ENCODE measurements at regions not wholly inside any gene's neighbourhood (a gene's known extent, or its start where the extent isn't known, plus 50 kb on each side); places are given as distances from the start of the nearest gene placed in this dataset.

- TF ChIP-seq EED (IDR thresholded peaks at IDR 0.05; ENCODE audit: low read depth) = no peak
Observed at GRCh38 chrX:132559101-132559500, 70.3 kb upstream of the MBNL3 start (continued).

GRCh38 chrX:132539611-132540010 lies 50.8 kb upstream of the MBNL3 start:
- H3K9me3 ChIP-seq (replicated peaks; ENCODE audit: control insufficient read depth, insufficient read depth, low read length) = no peaks in the 10 kb centered on the region
- H3K27ac ChIP-seq (ENCODE audit: control insufficient read depth, insufficient read depth) = no peak overlapping the region
- ChIA-PET POLR2A (no interaction called here), SMC1A (ENCODE audit: uncharacterized antibody, unreplicated experiment) (interaction anchor here (2.2 kb wide), 1 partner anchor 8 kb away, joined by 7 read pairs; no protein-coding TSS in a partner anchor), RAD21 (ENCODE audit: unreplicated experiment) (no interaction called here), CTCF (no interaction called here)
- H3K79me2 ChIP-seq (ENCODE audit: control insufficient read depth, insufficient read depth, low read length) = no peaks in the 10 kb centered on the region
- H3K36me3 ChIP-seq (ENCODE audit: control insufficient read depth in 2 of 2, insufficient read depth in 2 of 2, low read length in 1 of 2) = no peaks in the 10 kb centered on the region
- no peaks in the 10 kb centered on the region; a peak in 1 of 4 replicates for H3K27me3 ChIP-seq (replicated peaks in 1 of 2; ENCODE audit: control insufficient read depth in 2 of 2, insufficient read depth in 2 of 2, low read length in 1 of 2)
- intact Hi-C loops (cut with micrococcal nuclease; ENCODE audit: unreplicated experiment) = no loop called here
- no peak overlapping the region for H2AFZ ChIP-seq (ENCODE audit: control insufficient read depth, low read depth, low read length)
- DNase-seq (ENCODE audit: low read depth, low spot score) (no peak), FAIRE-seq (no peak), ATAC-seq (no peak)
- no peaks in the 10 kb centered on the region for H4K20me1 ChIP-seq (ENCODE audit: control insufficient read depth, insufficient read depth)
- H3K4me1 ChIP-seq (ENCODE audit: control insufficient read depth, insufficient read depth, low read length) = no peaks in the 10 kb centered on the region
- 0% methylated on average over 1 of the region's 1 CpG for WGBS (ENCODE audit: insufficient coverage, insufficient replicate concordance, low lambda C conversion rate, missing lambda C conversion rate)
- BruUV-seq (replicated peaks) = no TSS peak
- H3K4me2 ChIP-seq (ENCODE audit: control insufficient read depth, insufficient read depth) = no peak overlapping the region
- no peak overlapping the region for H3K4me3 ChIP-seq
- no peak overlapping the region for H3K9ac ChIP-seq (ENCODE audit: control insufficient read depth, insufficient read depth, low read length)
- in situ Hi-C loops (cut with MboI) = no loop called here
- TF ChIP-seq NR2C2 (IDR thresholded peaks at IDR 0.05; ENCODE audit: borderline replicate concordance, control insufficient read depth, insufficient read length, low read depth) = no peak
- TF ChIP-seq KDM1A (IDR thresholded peaks at IDR 0.05; ENCODE audit: borderline replicate concordance) = no peak
- no peak for TF ChIP-seq MTA3 (IDR thresholded peaks at IDR 0.05; ENCODE audit: borderline replicate concordance, low read length)
- no peak for TF ChIP-seq MEF2B (IDR thresholded peaks at IDR 0.05; ENCODE audit: partially characterized antibody, poor library complexity, severe bottlenecking)
- no peak for TF ChIP-seq RUNX3 (IDR thresholded peaks at IDR 0.05; ENCODE audit: low read length)
- TF ChIP-seq ZBTB4 (CRISPR knock-in tag; IDR thresholded peaks at IDR 0.05) = no peak
- no peak for TF ChIP-seq ATF7 (IDR thresholded peaks at IDR 0.05; ENCODE audit: low read depth)
- TF ChIP-seq STAT3 (IDR thresholded peaks at IDR 0.05; ENCODE audit: low read depth, low read length) = no peak
- TF ChIP-seq MYC (IDR thresholded peaks at IDR 0.05; ENCODE audit: insufficient read depth, insufficient read length, insufficient replicate concordance, low read length, severe bottlenecking) = no peak
- no peak for TF ChIP-seq CHD1 (IDR thresholded peaks at IDR 0.05; ENCODE audit: low read depth, low read length)
- no peak for TF ChIP-seq GABPA (IDR thresholded peaks at IDR 0.05; ENCODE audit: low read depth)
- no peak for TF ChIP-seq IRF4 (IDR thresholded peaks at IDR 0.05; ENCODE audit: low read depth, low read length)
- TF ChIP-seq NFYB (IDR thresholded peaks at IDR 0.05; ENCODE audit: insufficient read depth, low read depth, low read length) = no peak
- TF ChIP-seq CEBPZ (IDR thresholded peaks at IDR 0.05; ENCODE audit: low read depth, low read length) = no peak
- TF ChIP-seq PBX3 (IDR thresholded peaks at IDR 0.05; ENCODE audit: insufficient replicate concordance, low read depth, low read length) = no peak
- no peak for TF ChIP-seq SIN3A (IDR thresholded peaks at IDR 0.05; ENCODE audit: low read depth, low read length)
